Upper lobe of left lung (tissue), 6 donors: ENCODE measurements at regions not wholly inside any gene's neighbourhood (a gene's known extent, or its start where the extent isn't known, plus 50 kb on each side); places are given as distances from the start of the nearest gene placed in this dataset.

Experiments
- ATAC-seq, 2 donors: fragments of 200-7000 bp; cut with Tn5 transposase; one replicate each; pipeline ENCODE4 v1.9.1; 2022; ENCODE audit warnings: mild to moderate bottlenecking in 2 of 2, moderate library complexity in 2 of 2; ENCODE audit not compliant: low FRiP score in 2 of 2
- DNase-seq, 2 donors: peaks; one replicate each; pipeline ENCODE4 v3.0.0-alpha.2; 2019 to 2020
- H3K27ac ChIP-seq, 4 donors: fragments of 200-600 bp; sonication (generic); one replicate each; pipeline ENCODE4 v1.5.1; 2016 to 2019
- H3K27me3 ChIP-seq, 4 donors: fragments of 200-600 bp; sonication (generic); one replicate each; pipeline ENCODE4 v1.5.1; 2017 to 2019
- H3K36me3 ChIP-seq, 4 donors: fragments of 200-600 bp; sonication (generic); one replicate each; pipeline ENCODE4 v1.5.1; 2016 to 2019
- H3K4me1 ChIP-seq, 4 donors: fragments of 200-600 bp; sonication (generic); one replicate each; pipeline ENCODE4 v1.5.1; 2018 to 2019
- H3K4me3 ChIP-seq, 4 donors: fragments of 200-600 bp; sonication (generic); one replicate each; pipeline ENCODE4 v1.5.1; 2017 to 2019; ENCODE audit warnings: mild to moderate bottlenecking in 2 of 4, moderate library complexity in 1 of 4
- H3K9me3 ChIP-seq, 4 donors: fragments of 200-600 bp; sonication (generic); one replicate each; pipeline ENCODE4 v1.5.1; 2018 to 2019
- CTCF ChIP-seq, 6 experiments: fragments of 450-650 bp in 4 of 6; fragments of 200-600 bp in 2 of 6; sonication (generic) in 2 of 6; IDR thresholded peaks; one replicate each; pipeline ENCODE4 v1.5.1; 2016 to 2019; ENCODE audit warnings: antibody characterized with exemption in 6 of 6
- EP300 ChIP-seq, 4 donors: sonication (generic); formaldehyde crosslinking; IDR thresholded peaks; one replicate each; pipeline ENCODE4 v1.5.1; 2017; ENCODE audit warnings: antibody characterized with exemption in 4 of 4, control low read depth in 2 of 4
- POLR2A ChIP-seq, 4 donors: fragments of 450-650 bp; IDR thresholded peaks; one replicate each; pipeline ENCODE4 v1.5.1; 2016 to 2017; ENCODE audit warnings: antibody characterized with exemption in 4 of 4, mild to moderate bottlenecking in 2 of 4
- POLR2AphosphoS5 ChIP-seq, 2 donors: sonication (generic); formaldehyde crosslinking; IDR thresholded peaks; one replicate each; pipeline ENCODE4 v1.5.1; 2017; ENCODE audit warnings: antibody characterized with exemption in 2 of 2
- WGBS, 2 donors: methylation state at CpG; one replicate each; pipeline ENCODE4 v1.1.5; 2017 to 2018; 5-methylcytosine and 5-hydroxymethylcytosine counted together
- donor health status: DM: no; HTN: no; CAD: no; lungs with moderate emphysema.
- donor health status: DM: no; HTN: yes; CAD: no; lungs with severe emphysema.

- no peak overlapping the region for H3K4me3 ChIP-seq
- H3K27me3 ChIP-seq = no peaks in the 10 kb centered on the region
- peaks cover 3 to 9% (median 4%) of the 10 kb centered on the region in 4 donors for H3K4me1 ChIP-seq
- H3K36me3 ChIP-seq = no peaks in the 10 kb centered on the region
- 84 to 88% methylated on average over 1 of the region's 1 CpG for WGBS, 2 donors
- ATAC-seq (no peak), DNase-seq (no peak)
- H3K9me3 ChIP-seq = no peaks in the 10 kb centered on the region
- no peak overlapping the region for H3K27ac ChIP-seq
- no peak for TF ChIP-seq POLR2AphosphoS5 (IDR thresholded peaks at IDR 0.05)
- TF ChIP-seq EP300 (IDR thresholded peaks at IDR 0.05) = no peak
- no peak for TF ChIP-seq POLR2A (IDR thresholded peaks at IDR 0.05)
- TF ChIP-seq CTCF (IDR thresholded peaks at IDR 0.05) = no peak
Observed at GRCh38 chr3:177441276-177441812, 244.1 kb upstream of the TBL1XR1 start.

GRCh38 chr3:177441813-177442646, 244.7 kb upstream of the TBL1XR1 start:
- 62 to 77% methylated on average over 12 of the region's 12 CpGs for WGBS, 2 donors

GRCh38 chr3:177443469-177443868, 246.2 kb upstream of the TBL1XR1 start:
- no peak for DNase-seq
- no peaks in the 10 kb centered on the region for H3K36me3 ChIP-seq
- H3K4me3 ChIP-seq = no peak overlapping the region
- ATAC-seq = no peak
- H3K9me3 ChIP-seq = no peaks in the 10 kb centered on the region
- peak overlapping the region in 2 of 4 donors; percentile 5 to 44 for H3K27ac ChIP-seq
- TF ChIP-seq POLR2A (IDR thresholded peaks at IDR 0.05) (no peak), EP300 (IDR thresholded peaks at IDR 0.05) (no peak), CTCF (IDR thresholded peaks at IDR 0.05) (no peak), POLR2AphosphoS5 (IDR thresholded peaks at IDR 0.05) (no peak)
- 61 to 62% methylated on average over 3 of the region's 3 CpGs for WGBS, 2 donors
- H3K27me3 ChIP-seq = no peaks in the 10 kb centered on the region
- H3K4me1 ChIP-seq = peaks cover 3 to 12% (median 9%) of the 10 kb centered on the region in 4 donors

More at GRCh38 chr3:177441813-177442646, 244.7 kb upstream of the TBL1XR1 start:
- Histone ChIP-seq H3K4me1 (peaks cover 4 to 11% (median 5%) of the 10 kb centered on the region in 4 donors), H3K27me3 (no peaks in the 10 kb centered on the region), H3K9me3 (no peaks in the 10 kb centered on the region), H3K4me3 (no peak overlapping the region), H3K27ac (peak overlapping the region in 2 of 4 donors; percentile 35 to 41), H3K36me3 (no peaks in the 10 kb centered on the region)
- peak in 1 of 2 donors; percentile 41 for ATAC-seq
- TF ChIP-seq POLR2AphosphoS5 (IDR thresholded peaks at IDR 0.05) (no peak), CTCF (IDR thresholded peaks at IDR 0.05) (no peak), EP300 (IDR thresholded peaks at IDR 0.05) (no peak), POLR2A (IDR thresholded peaks at IDR 0.05) (no peak)
- no peak for DNase-seq

GRCh38 chr3:177444696-177445095, 247.4 kb upstream of the TBL1XR1 start:
- Histone ChIP-seq H3K4me3 (no peak overlapping the region), H3K27me3 (no peaks in the 10 kb centered on the region), H3K27ac (no peak overlapping the region), H3K9me3 (no peaks in the 10 kb centered on the region), H3K4me1 (peaks cover 9 to 23% (median 16%) of the 10 kb centered on the region in 4 donors), H3K36me3 (no peaks in the 10 kb centered on the region)
- WGBS, 2 donors = 87 to 93% methylated on average over 1 of the region's 1 CpG
- no peak for TF ChIP-seq CTCF (IDR thresholded peaks at IDR 0.05)
- no peak for TF ChIP-seq EP300 (IDR thresholded peaks at IDR 0.05)
- no peak for TF ChIP-seq POLR2A (IDR thresholded peaks at IDR 0.05)
- TF ChIP-seq POLR2AphosphoS5 (IDR thresholded peaks at IDR 0.05) = no peak
- no peak for DNase-seq
- ATAC-seq = no peak
